B cell (primary cell): ENCODE measurements at regions not wholly inside any gene's neighbourhood (a gene's known extent, or its start where the extent isn't known, plus 50 kb on each side); places are given as distances from the start of the nearest gene placed in this dataset.

Source experiments
- ATAC-seq: fragments of 200-7000 bp; cut with Tn5 transposase; one replicate; pipeline ENCODE4 v1.10.0; 2021; ENCODE audit warnings: low read depth, mild to moderate bottlenecking, moderate number of reproducible peaks, moderate library complexity
- CTCF ChIA-PET: fragments of 350-600 bp; sonication (Branson Sonifier 250); formaldehyde crosslinking; loops from one replicate; lab custom pipeline; 2021; ENCODE audit warnings: antibody characterized with exemption, inconsistent platforms; lab: Charles Lee
- POLR2A ChIA-PET: fragments of 350-600 bp; sonication (Branson Sonifier 250); formaldehyde crosslinking; loops from one replicate; lab custom pipeline; 2021; ENCODE audit warnings: antibody characterized with exemption; lab: Charles Lee
- DNase-seq: peaks from one replicate; pipeline ENCODE4 v3.0.0; 2013
- H2AFZ ChIP-seq: 2 replicates; pipeline ENCODE4 v1.6.1; 2012; ENCODE audit warnings: mild to moderate bottlenecking, low read depth, low read length; ENCODE audit not compliant: insufficient read depth, poor library complexity, severe bottlenecking
- H3K27ac ChIP-seq, 2 donors: 1 replicate in 1 of 2; 2 replicates in 1 of 2; pipeline ENCODE4 v1.5.1; 2012 to 2013; ENCODE audit warnings: low read length in 2 of 2, mild to moderate bottlenecking in 2 of 2, moderate library complexity in 1 of 2
- H3K27me3 ChIP-seq, 4 experiments: fragments of 200-600 bp in 1 of 4; sonication (generic) in 1 of 4; replicated peaks in 1 of 4; 1 replicate in 2 of 4; 2 replicates in 2 of 4; pipeline versions ENCODE4 v1.6.1 to v1.7.0; 2013 to 2016; ENCODE audit warnings: low read length in 3 of 4, mild to moderate bottlenecking in 2 of 4, mixed read lengths in 1 of 4, moderate library complexity in 1 of 4; ENCODE audit not compliant: insufficient read depth in 4 of 4, control insufficient read depth in 3 of 4; ENCODE audit errors: control extremely low read depth in 1 of 4
- H3K36me3 ChIP-seq, 2 experiments: replicated peaks in 1 of 2; 1 replicate in 1 of 2; 2 replicates in 1 of 2; pipeline versions ENCODE4 v1.6.1 to v1.7.1; 2013; ENCODE audit warnings: low read length in 1 of 2; ENCODE audit not compliant: insufficient read depth in 2 of 2, control insufficient read depth in 1 of 2; ENCODE audit errors: control extremely low read depth in 1 of 2, extremely low read depth in 1 of 2
- H3K4me1 ChIP-seq, 2 donors: fragments of 200-600 bp in 1 of 2; sonication (generic) in 1 of 2; 1 replicate in 1 of 2; 2 replicates in 1 of 2; pipeline versions ENCODE4 v1.5.1 to v1.6.1; 2013 to 2017; ENCODE audit warnings: low read length in 2 of 2; ENCODE audit not compliant: control insufficient read depth in 2 of 2, insufficient read depth in 2 of 2
- H3K4me2 ChIP-seq: replicated peaks from 2 replicates; pipeline ENCODE3; 2012; ENCODE audit warnings: mild to moderate bottlenecking, low read depth, low read length; ENCODE audit not compliant: poor library complexity, severe bottlenecking
- H3K4me3 ChIP-seq, 5 experiments: fragments of 200-600 bp in 1 of 5; sonication (generic) in 1 of 5; 1 replicate in 3 of 5; 2 replicates in 2 of 5; pipeline versions ENCODE4 v1.5.1 to v1.7.0; 2011 to 2016; ENCODE audit warnings: low read length in 4 of 5, mild to moderate bottlenecking in 4 of 5, low read depth in 2 of 5, control low read depth in 1 of 5, moderate library complexity in 1 of 5; ENCODE audit not compliant: insufficient read depth in 1 of 5; ENCODE audit errors: control extremely low read depth in 1 of 5, extremely low read depth in 1 of 5
- H3K79me2 ChIP-seq: fragments of 200-600 bp; sonication (generic); one replicate; pipeline ENCODE4 v1.6.0; 2016; ENCODE audit warnings: low read length; ENCODE audit not compliant: control insufficient read depth, insufficient read depth
- H3K9ac ChIP-seq: fragments of 200-600 bp; sonication (generic); 2 replicates; pipeline ENCODE4 v1.6.1; 2017; ENCODE audit warnings: mild to moderate bottlenecking, low read length, moderate library complexity
- H3K9me3 ChIP-seq, 3 donors: one replicate each; pipeline versions ENCODE4 v1.6.1 to v1.7.1; 2013; ENCODE audit warnings: low read length in 2 of 3; ENCODE audit not compliant: control insufficient read depth in 2 of 3, insufficient read depth in 1 of 3; ENCODE audit errors: control extremely low read depth in 1 of 3
- H4K20me1 ChIP-seq: 2 replicates; pipeline ENCODE4 v1.6.0; 2012; ENCODE audit warnings: mild to moderate bottlenecking, low read length; ENCODE audit not compliant: insufficient read depth, control insufficient read depth, poor library complexity, severe bottlenecking
- H3K27ac Mint-ChIP-seq: one replicate; pipeline ENCODE4 v1.8.0; 2021; ENCODE audit warnings: mixed read lengths
- H3K27me3 Mint-ChIP-seq: one replicate; pipeline ENCODE4 v1.8.0; 2021; ENCODE audit warnings: mixed read lengths
- H3K4me1 Mint-ChIP-seq: one replicate; pipeline ENCODE4 v1.8.0; 2021; ENCODE audit warnings: mixed read lengths
- H3K4me3 Mint-ChIP-seq: one replicate; pipeline ENCODE4 v1.8.0; 2021; ENCODE audit warnings: mixed read lengths
- H3K9me3 Mint-ChIP-seq: one replicate; pipeline ENCODE4 v1.8.0; 2022; ENCODE audit warnings: mixed read lengths; ENCODE audit not compliant: insufficient read depth
- EZH2 ChIP-seq: IDR thresholded peaks from 2 replicates; pipeline ENCODE4 v1.6.1; 2012; ENCODE audit warnings: borderline replicate concordance, low read depth, mild to moderate bottlenecking, moderate library complexity, low read length; ENCODE audit not compliant: insufficient read depth, poor library complexity, severe bottlenecking
- WGBS: methylation state at CpG from one replicate; pipeline ENCODE4 v1.1.5; 2013; ENCODE audit warnings: missing lambda C conversion rate; ENCODE audit not compliant: insufficient coverage; 5-methylcytosine and 5-hydroxymethylcytosine counted together
- intact Hi-C: fragments of 100-400 bp; cut with micrococcal nuclease; formaldehyde crosslinking; loops from one replicate; pipeline ENCODE4 v1.10.0; 2022
- TF ChIP-seq, protein P1 (sequence below): fragments of 200-600 bp; IDR thresholded peaks from one replicate; pipeline ENCODE4 v1.8.0; 2022; ENCODE audit warnings: antibody characterized with exemption, mild to moderate bottlenecking

GRCh38 chr6:67802771-67803170 lies 832.3 kb upstream of the ADGRB3 start:
- no peaks in the 10 kb centered on the region for H3K4me1 ChIP-seq
- H3K27me3 ChIP-seq = no peaks in the 10 kb centered on the region
- H2AFZ ChIP-seq = no peak overlapping the region
- H3K27me3 Mint-ChIP-seq = no peaks in the 10 kb centered on the region
- intact Hi-C loops = no loop called here
- H3K79me2 ChIP-seq = no peaks in the 10 kb centered on the region
- H4K20me1 ChIP-seq = no peaks in the 10 kb centered on the region
- no peak for ATAC-seq
- H3K36me3 ChIP-seq = no peaks in the 10 kb centered on the region
- H3K4me2 ChIP-seq = no peak overlapping the region
- peaks cover 0 to 14% (median 0%) of the 10 kb centered on the region in 3 donors for H3K9me3 ChIP-seq
- no peak overlapping the region for H3K4me3 Mint-ChIP-seq
- no peak overlapping the region for H3K9ac ChIP-seq
- no peaks in the 10 kb centered on the region for H3K4me1 Mint-ChIP-seq
- H3K27ac ChIP-seq = no peak overlapping the region
- ChIA-PET POLR2A (no interaction called here), CTCF (no interaction called here)
- no peak overlapping the region for H3K27ac Mint-ChIP-seq
- H3K9me3 Mint-ChIP-seq = peaks cover 2% of the 10 kb centered on the region
- H3K4me3 ChIP-seq = no peak overlapping the region
- TF ChIP-seq, protein P1, sequence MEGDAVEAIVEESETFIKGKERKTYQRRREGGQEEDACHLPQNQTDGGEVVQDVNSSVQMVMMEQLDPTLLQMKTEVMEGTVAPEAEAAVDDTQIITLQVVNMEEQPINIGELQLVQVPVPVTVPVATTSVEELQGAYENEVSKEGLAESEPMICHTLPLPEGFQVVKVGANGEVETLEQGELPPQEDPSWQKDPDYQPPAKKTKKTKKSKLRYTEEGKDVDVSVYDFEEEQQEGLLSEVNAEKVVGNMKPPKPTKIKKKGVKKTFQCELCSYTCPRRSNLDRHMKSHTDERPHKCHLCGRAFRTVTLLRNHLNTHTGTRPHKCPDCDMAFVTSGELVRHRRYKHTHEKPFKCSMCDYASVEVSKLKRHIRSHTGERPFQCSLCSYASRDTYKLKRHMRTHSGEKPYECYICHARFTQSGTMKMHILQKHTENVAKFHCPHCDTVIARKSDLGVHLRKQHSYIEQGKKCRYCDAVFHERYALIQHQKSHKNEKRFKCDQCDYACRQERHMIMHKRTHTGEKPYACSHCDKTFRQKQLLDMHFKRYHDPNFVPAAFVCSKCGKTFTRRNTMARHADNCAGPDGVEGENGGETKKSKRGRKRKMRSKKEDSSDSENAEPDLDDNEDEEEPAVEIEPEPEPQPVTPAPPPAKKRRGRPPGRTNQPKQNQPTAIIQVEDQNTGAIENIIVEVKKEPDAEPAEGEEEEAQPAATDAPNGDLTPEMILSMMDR = no peak
- no peak for TF ChIP-seq EZH2
- no peak for DNase-seq

- Mint-ChIP-seq H3K4me1 (no peaks in the 10 kb centered on the region), H3K27me3 (no peaks in the 10 kb centered on the region), H3K9me3 (peaks cover 2% of the 10 kb centered on the region), H3K4me3 (no peak overlapping the region), H3K27ac (no peak overlapping the region)
- DNase-seq = no peak
- Histone ChIP-seq H4K20me1 (no peaks in the 10 kb centered on the region), H2AFZ (no peak overlapping the region), H3K36me3 (no peaks in the 10 kb centered on the region), H3K4me1 (no peaks in the 10 kb centered on the region), H3K9ac (no peak overlapping the region), H3K27me3 (no peaks in the 10 kb centered on the region), H3K27ac (no peak overlapping the region), H3K4me2 (no peak overlapping the region), H3K4me3 (no peak overlapping the region), H3K79me2 (no peaks in the 10 kb centered on the region), H3K9me3 (peaks cover 0 to 2% (median 0%) of the 10 kb centered on the region in 3 donors)
- 87% methylated on average over 2 of the region's 2 CpGs for WGBS
- ChIA-PET CTCF (no interaction called here), POLR2A (no interaction called here)
- intact Hi-C loops = no loop called here
- ATAC-seq = no peak
- TF ChIP-seq, protein P1 = no peak
- no peak for TF ChIP-seq EZH2
Observed at GRCh38 chr6:67792996-67793395, 842.1 kb upstream of the ADGRB3 start.
